HG03135 (cell line): ENCODE measurements at regions not wholly inside any gene's neighbourhood (a gene's known extent, or its start where the extent isn't known, plus 50 kb on each side); places are given as distances from the start of the nearest gene placed in this dataset.
"Not testable (repeated sequence)": the region's sequence is repeated elsewhere in the genome, so short reads cannot be mapped to it uniquely, and the experiment has no call there.

Experiments
- ATAC-seq: cut with Tn5 transposase; IDR thresholded peaks from one replicate; pipeline ENCODE4 v1.9.1; 2021; ENCODE audit warnings: mild to moderate bottlenecking, moderate library complexity; ENCODE audit not compliant: unreplicated experiment

DNA sequence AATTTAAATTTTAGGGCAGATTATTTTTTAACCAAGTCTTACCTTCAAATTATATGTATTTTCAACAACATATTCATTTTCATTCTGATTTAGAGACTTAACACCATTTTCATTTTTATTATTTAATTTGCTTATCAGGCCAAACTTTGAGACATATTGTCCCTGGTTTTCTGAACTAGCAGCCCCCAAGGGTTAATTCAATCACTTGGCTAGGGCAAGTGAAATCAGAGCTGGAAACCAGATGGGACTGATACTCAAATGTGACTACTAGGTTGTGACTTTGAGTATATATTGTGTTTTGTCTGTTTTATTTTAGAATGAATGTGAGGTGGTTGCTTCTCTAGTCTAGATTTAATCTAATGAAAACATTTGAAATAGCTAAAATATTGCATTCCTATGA lies 198.9 kb upstream of the PTGFR start:
- ATAC-seq: no peak

- no peak for ATAC-seq
Observed at GRCh38 chr1:78292361-78292760, 198.4 kb upstream of the PTGFR start.

GRCh38 chr1:78297836-78298235 lies 192.9 kb upstream of the PTGFR start:
- ATAC-seq: no peak

DNA sequence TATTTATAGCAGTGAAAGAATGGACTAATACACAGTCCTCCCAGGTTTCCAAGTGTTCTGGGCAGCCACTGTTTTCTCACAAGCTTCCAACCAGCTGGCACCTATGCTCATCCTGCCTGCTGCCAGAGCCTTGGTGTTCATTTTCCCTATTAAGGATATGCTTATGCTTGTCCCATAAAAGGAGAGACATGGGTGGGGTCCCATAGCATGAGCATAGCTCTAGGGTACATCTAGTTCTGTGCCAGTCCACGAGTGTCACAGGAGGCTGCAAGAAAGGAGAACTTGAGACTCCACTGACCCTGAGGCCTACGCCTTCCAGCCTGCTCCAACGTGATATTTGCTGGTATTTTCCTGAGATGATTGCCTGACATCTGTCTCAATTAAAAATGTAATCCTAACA lies 192.4 kb upstream of the PTGFR start:
- no peak for ATAC-seq

GRCh38 chr1:78301141-78301540 lies 189.6 kb upstream of the PTGFR start:
- ATAC-seq: no peak

DNA sequence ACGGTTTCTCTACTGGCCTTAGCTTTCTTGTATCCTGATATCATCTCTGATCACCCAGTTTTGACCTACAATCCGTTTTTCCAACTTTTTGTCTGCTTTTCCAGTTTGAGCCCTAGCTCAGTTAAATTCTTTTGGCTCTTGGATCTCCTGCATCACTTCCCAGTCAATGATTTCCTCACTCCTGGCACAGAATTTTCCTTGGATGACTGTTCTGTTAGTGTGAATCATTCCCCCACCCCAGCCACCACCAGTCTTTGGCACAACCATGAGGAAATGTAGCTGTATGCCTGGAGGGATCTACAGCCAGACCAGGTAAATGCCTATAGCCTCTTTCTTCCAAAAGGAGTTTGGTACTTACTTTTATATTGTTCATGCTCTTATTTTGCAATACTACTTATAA lies 187.2 kb upstream of the PTGFR start:
- ATAC-seq: no peak

GRCh38 chr1:78304341-78304740 lies 186.4 kb upstream of the PTGFR start:
- no peak for ATAC-seq

DNA sequence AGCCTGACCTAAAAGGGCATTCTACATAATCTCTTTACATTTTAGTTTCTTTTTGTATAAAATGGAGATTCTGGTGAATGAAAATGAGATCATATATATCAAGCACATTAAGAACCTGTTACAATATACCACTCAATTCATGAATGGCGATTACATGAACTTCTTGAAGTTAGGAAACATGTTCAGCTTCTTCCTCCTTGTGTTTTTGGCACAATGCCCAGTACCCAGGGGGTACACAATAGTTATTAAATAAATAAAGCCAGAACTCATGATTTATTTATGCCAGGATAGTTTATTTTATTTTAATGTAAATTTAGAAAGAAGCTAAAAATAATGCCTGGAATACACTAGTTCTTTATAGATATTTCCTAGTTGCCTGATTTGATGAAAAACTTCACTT lies 186.0 kb upstream of the PTGFR start:
- no peak for ATAC-seq

DNA sequence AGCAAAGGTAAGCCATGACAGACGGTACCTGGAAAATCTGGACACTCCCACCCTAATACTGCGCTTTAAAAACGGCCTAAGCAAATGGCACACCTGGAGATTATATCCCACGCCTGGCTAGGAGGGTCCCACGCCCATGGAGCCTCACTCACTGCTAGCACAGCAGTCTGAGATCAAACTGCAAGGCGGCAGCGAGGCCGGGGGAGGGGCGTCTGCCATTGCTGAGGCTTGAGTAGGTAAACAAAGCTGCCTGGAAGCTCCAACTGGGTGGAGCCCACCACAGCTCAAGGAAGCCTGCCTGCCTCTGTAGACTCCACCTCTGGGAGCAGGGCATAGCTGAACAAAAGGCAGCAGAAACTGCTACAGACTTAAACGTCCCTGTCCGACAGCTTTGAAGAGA lies 180.5 kb upstream of the PTGFR start:
- ATAC-seq: not testable (repeated sequence)

- ATAC-seq: no peak
Observed at GRCh38 chr1:78318011-78318410, 172.8 kb upstream of the PTGFR start.

- no peak for ATAC-seq
Observed at GRCh38 chr1:78319603-78320002, 171.2 kb upstream of the PTGFR start.

- ATAC-seq: no peak
Observed at GRCh38 chr1:78322928-78323680, 167.7 kb upstream of the PTGFR start.

GRCh38 chr1:78325293-78325692 lies 165.5 kb upstream of the PTGFR start:
- ATAC-seq: no peak

- no peak for ATAC-seq
Observed at GRCh38 chr1:78329475-78329874, 161.3 kb upstream of the PTGFR start.

DNA sequence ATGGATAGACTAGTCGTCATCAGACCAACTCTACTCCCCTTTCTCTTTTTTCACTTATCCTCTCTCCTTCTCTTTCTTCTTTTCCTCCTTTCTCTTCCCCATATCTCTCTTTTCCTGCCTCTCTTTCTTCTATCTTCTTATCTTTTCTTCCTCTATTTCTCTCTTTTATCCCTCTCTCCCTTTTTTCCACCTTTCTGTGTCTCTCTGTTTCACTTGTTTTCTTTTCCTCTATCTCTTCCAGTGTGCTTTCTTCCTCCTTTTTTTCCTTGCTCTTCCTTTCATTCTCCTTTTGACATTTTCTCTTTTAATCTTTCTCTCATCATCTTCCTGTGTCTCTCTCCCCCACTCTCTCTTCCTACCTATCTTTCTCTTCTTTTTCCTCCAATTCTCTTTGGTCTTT lies 159.0 kb upstream of the PTGFR start:
- no peak for ATAC-seq

- ATAC-seq: peak; percentile 94
Observed at GRCh38 chr1:78333502-78333901, 157.3 kb upstream of the PTGFR start.

DNA sequence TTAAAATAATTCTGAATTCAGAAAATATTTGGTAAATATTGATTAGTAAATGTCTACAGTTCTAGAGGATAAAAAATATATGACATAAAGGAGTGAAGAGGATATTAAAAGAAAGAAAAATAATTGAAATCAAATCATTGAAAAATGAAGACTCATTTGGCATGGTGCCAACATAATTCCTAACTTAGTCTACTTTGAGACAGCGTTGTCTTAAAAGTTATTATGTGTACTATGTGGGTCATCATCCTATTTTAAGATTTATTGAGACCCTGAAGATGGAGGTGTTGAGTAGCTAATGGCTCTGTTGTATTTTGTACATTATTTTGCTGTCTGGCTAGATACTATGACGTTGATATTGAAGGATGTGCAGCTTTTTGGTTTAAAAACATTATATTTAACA lies 156.7 kb upstream of the PTGFR start:
- no peak for ATAC-seq

DNA sequence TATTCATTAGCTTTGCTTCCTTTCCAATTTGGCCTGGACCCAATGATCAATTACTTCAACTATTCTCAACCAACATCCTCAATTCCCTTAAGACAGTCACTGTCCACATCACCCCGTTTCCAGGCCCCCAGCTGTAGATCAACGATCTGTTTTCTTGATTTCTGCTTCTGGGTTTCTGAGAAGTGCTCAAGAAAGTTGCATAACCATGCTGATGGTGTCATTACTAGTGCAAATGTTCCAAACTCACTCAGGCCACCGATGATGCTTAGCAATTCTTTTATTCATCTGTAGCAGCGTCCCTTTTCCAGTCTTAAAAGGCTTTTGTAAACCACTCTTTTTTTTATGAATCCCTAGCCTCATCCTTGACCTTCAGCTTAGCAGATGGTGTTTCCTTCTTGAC lies 155.8 kb upstream of the PTGFR start:
- ATAC-seq: no peak

GRCh38 chr1:78336751-78337150 lies 154.0 kb upstream of the PTGFR start:
- ATAC-seq: not testable (repeated sequence)

GRCh38 chr1:78339490-78339889 lies 151.3 kb upstream of the PTGFR start:
- ATAC-seq: no peak

DNA sequence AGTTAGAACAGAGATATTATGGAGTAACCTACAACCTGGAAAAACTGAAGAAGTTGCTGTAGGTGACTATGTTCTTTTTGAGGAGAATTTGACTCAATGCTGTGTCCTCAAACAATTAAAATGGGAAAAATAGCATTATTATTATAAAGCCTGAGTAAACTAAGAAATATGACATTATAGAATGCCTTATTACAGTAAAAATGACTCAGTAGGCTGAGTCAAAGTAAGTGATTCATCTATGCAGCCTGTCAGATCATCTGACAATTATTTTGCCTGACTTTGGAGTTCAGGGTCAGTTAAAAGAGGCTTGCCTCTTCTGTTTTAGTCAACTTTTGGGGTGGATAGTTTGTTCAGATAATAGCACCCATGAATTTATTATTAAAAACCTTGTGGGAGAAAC lies 150.8 kb upstream of the PTGFR start:
- ATAC-seq: no peak

DNA sequence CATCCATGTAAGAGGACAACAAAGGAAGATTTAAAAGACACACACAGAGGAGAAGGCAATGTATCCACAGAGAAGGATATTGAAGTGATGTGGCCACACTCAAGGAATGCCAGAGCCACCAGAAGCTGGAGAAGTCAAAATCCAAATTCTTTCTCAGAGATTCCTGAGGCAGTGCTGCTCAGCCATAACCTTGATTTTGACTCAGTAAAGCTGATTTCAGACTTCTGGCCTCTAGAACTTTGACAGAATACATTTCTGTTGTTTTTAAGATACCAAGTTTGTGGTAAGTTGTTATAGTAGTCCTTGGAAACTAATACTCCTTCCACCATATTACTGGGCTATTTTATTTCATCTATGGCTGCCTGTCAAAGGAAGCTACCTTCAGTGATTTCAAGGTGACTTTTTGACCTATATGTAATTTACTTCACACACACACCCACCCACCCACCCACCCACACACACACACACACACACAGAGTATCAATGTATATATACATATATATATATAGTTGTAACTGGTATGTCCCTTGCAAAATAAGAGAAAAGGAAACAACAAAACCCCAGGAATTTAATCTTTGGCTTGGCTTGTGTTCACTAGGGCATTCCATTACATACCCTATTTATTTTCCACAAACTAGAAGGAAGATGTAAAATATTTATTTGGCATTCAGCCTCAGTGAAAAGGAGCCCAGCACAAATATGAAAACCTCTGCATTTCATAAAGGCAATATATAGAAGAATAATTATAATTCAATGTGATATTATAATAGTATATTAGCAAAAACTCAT lies 142.1 kb upstream of the PTGFR start:
- ATAC-seq: no peak
